ENCODE measurements at regions not wholly inside any gene's neighbourhood (a gene's known extent, or its start where the extent isn't known, plus 50 kb on each side); places are given as distances from the start of the nearest gene placed in this dataset.

GRCh38 chr5:53333160-53333559, 147.3 kb upstream of the FST start:
- Mint-ChIP-seq H3K27me3 (peaks cover 2% of the 10 kb centered on the region), H3K9me3 (peaks cover 7% of the 10 kb centered on the region), H3K4me3 (no peak overlapping the region), H3K4me1 (ENCODE audit: low read depth) (peaks cover 11% of the 10 kb centered on the region), H3K36me3 (ENCODE audit: low read depth) (no peaks in the 10 kb centered on the region), H3K27ac (no peak overlapping the region)
- intact Hi-C loops (cut with micrococcal nuclease): no loop called here

DNA sequence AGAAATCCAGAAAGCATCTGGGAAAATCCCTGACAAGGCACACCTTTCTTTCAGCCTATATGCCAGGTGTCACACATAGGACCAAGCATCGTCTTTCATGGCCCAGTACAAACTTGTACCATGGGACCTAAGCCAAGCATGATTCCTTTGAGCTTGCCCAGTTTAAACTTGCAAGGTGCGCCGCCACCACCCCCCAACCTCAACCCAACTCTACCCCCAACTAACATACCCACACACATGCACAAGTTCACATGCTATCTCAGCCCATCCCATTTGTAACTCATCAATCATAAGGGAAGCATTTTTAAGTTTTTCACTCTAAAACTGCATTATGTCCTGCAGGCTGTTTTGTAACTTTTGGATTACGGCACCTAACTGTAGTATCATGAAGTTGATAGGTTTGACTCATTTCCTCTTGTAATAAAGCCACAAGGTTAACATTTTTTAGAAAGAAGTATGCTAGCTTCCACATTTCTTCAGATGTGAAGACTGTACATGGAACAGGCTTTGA, 145.9 kb upstream of the FST start:
- H3K27ac Mint-ChIP-seq: no peak overlapping the region
- H3K27me3 Mint-ChIP-seq: no peaks in the 10 kb centered on the region
- intact Hi-C loops (cut with micrococcal nuclease): no loop called here
- peaks cover 7% of the 10 kb centered on the region for H3K9me3 Mint-ChIP-seq
- H3K4me1 Mint-ChIP-seq (ENCODE audit: low read depth): peaks cover 11% of the 10 kb centered on the region
- no peaks in the 10 kb centered on the region for H3K36me3 Mint-ChIP-seq (ENCODE audit: low read depth)
- no peak overlapping the region for H3K4me3 Mint-ChIP-seq

- H3K9me3 Mint-ChIP-seq: peaks cover 2% of the 10 kb centered on the region
- no peaks in the 10 kb centered on the region for H3K36me3 Mint-ChIP-seq (ENCODE audit: low read depth)
- intact Hi-C loops (cut with micrococcal nuclease): no loop called here
- H3K27me3 Mint-ChIP-seq: no peaks in the 10 kb centered on the region
- no peak overlapping the region for H3K4me3 Mint-ChIP-seq
- H3K4me1 Mint-ChIP-seq (ENCODE audit: low read depth): peaks cover 11% of the 10 kb centered on the region
- no peak overlapping the region for H3K27ac Mint-ChIP-seq
Observed at GRCh38 chr5:53335115-53335514, 145.3 kb upstream of the FST start.

DNA sequence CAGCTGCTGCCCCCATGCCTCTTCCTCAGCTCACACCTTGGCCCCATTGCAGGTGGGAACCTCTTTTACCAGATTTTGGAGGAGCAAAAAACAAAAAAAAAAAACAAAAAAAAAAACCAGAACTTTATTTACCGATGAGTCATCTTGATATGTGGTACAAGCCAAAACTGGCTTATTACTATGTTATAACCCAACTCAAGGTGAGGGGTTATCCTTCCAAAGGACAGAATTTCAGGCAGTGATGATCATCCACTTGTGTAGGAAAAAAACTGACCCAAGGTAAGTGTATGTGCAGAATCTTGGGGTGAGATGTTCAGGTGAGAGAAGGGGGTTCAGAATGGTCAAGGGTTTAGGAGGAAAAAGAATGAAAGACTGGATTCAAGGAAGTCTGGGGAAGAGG, 142.6 kb upstream of the FST start:
- H3K27ac Mint-ChIP-seq: no peak overlapping the region
- peaks cover 11% of the 10 kb centered on the region for H3K4me1 Mint-ChIP-seq (ENCODE audit: low read depth)
- H3K9me3 Mint-ChIP-seq: peaks cover 12% of the 10 kb centered on the region
- no peak overlapping the region for H3K4me3 Mint-ChIP-seq
- intact Hi-C loops (cut with micrococcal nuclease): no loop called here
- H3K27me3 Mint-ChIP-seq: no peaks in the 10 kb centered on the region
- no peaks in the 10 kb centered on the region for H3K36me3 Mint-ChIP-seq (ENCODE audit: low read depth)

DNA sequence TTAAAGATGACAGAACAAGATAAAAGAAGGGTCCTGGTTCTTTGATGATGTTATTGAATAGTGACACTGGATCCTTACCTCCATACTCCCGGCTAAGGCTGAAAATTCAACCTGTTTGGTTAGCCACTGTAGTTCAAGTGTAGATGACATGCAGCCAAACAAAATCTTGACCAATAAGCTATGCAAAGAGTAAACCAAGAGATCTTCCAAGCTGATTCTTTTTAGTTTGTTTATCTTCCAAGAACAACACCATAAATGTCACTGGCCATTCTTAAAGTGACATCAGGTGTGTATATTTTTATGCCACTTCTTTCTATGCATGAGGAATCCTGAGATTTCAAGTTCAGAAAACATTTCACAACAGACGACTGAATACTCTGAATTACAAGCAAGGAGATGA, 141.5 kb upstream of the FST start:
- H3K4me3 Mint-ChIP-seq: no peak overlapping the region
- no peaks in the 10 kb centered on the region for H3K36me3 Mint-ChIP-seq (ENCODE audit: low read depth)
- intact Hi-C loops (cut with micrococcal nuclease): no loop called here
- peaks cover 24% of the 10 kb centered on the region for H3K9me3 Mint-ChIP-seq
- H3K27ac Mint-ChIP-seq: no peak overlapping the region
- no peaks in the 10 kb centered on the region for H3K27me3 Mint-ChIP-seq
- H3K4me1 Mint-ChIP-seq (ENCODE audit: low read depth): peaks cover 11% of the 10 kb centered on the region

- no peaks in the 10 kb centered on the region for H3K36me3 Mint-ChIP-seq (ENCODE audit: low read depth)
- H3K27ac Mint-ChIP-seq: no peak overlapping the region
- H3K4me3 Mint-ChIP-seq: no peak overlapping the region
- peaks cover 2% of the 10 kb centered on the region for H3K4me1 Mint-ChIP-seq (ENCODE audit: low read depth)
- peaks cover 24% of the 10 kb centered on the region for H3K9me3 Mint-ChIP-seq
- intact Hi-C loops (cut with micrococcal nuclease): no loop called here
- H3K27me3 Mint-ChIP-seq: no peaks in the 10 kb centered on the region
Observed at GRCh38 chr5:53339962-53340540, 140.4 kb upstream of the FST start.

- H3K27ac Mint-ChIP-seq: no peak overlapping the region
- intact Hi-C loops (cut with micrococcal nuclease): no loop called here
- no peaks in the 10 kb centered on the region for H3K27me3 Mint-ChIP-seq
- no peaks in the 10 kb centered on the region for H3K36me3 Mint-ChIP-seq (ENCODE audit: low read depth)
- H3K4me1 Mint-ChIP-seq (ENCODE audit: low read depth): no peaks in the 10 kb centered on the region
- no peak overlapping the region for H3K4me3 Mint-ChIP-seq
- peaks cover 24% of the 10 kb centered on the region for H3K9me3 Mint-ChIP-seq
Observed at GRCh38 chr5:53340956-53341750, 139.3 kb upstream of the FST start.

- H3K36me3 Mint-ChIP-seq (ENCODE audit: low read depth): no peaks in the 10 kb centered on the region
- H3K4me3 Mint-ChIP-seq: no peak overlapping the region
- peaks cover 24% of the 10 kb centered on the region for H3K9me3 Mint-ChIP-seq
- intact Hi-C loops (cut with micrococcal nuclease): no loop called here
- H3K27ac Mint-ChIP-seq: no peak overlapping the region
- H3K4me1 Mint-ChIP-seq (ENCODE audit: low read depth): no peaks in the 10 kb centered on the region
- H3K27me3 Mint-ChIP-seq: no peaks in the 10 kb centered on the region
Observed at GRCh38 chr5:53342236-53342635, 138.2 kb upstream of the FST start.

- H3K9me3 Mint-ChIP-seq: peaks cover 24% of the 10 kb centered on the region
- intact Hi-C loops (cut with micrococcal nuclease): no loop called here
- no peak overlapping the region for H3K4me3 Mint-ChIP-seq
- no peaks in the 10 kb centered on the region for H3K36me3 Mint-ChIP-seq (ENCODE audit: low read depth)
- no peak overlapping the region for H3K27ac Mint-ChIP-seq
- H3K4me1 Mint-ChIP-seq (ENCODE audit: low read depth): no peaks in the 10 kb centered on the region
- no peaks in the 10 kb centered on the region for H3K27me3 Mint-ChIP-seq
Observed at GRCh38 chr5:53343187-53343586, 137.2 kb upstream of the FST start.

DNA sequence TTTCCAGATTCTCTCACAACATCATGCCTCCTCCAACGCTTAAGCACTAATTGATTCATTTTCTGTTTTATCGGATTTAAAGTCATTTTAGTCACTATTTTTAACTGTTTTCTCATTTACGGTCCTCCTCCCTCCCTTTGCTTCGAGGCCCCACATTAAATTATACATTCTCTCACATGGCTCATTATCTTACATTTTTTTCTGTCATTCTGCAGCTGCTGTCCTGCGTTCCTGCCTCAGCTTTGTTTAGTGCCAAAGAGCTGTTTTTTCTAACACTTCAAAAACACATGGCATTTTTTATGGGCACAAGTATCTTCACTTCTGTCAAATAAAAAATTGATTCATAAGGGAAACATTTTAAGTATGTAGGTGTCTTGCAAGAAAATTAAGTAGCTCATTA, 130.1 kb upstream of the FST start:
- Mint-ChIP-seq H3K4me1 (ENCODE audit: low read depth) (no peaks in the 10 kb centered on the region), H3K9me3 (peaks cover 8% of the 10 kb centered on the region), H3K4me3 (no peak overlapping the region), H3K27me3 (no peaks in the 10 kb centered on the region), H3K36me3 (ENCODE audit: low read depth) (no peaks in the 10 kb centered on the region), H3K27ac (no peak overlapping the region)
- intact Hi-C loops (cut with micrococcal nuclease): no loop called here

DNA sequence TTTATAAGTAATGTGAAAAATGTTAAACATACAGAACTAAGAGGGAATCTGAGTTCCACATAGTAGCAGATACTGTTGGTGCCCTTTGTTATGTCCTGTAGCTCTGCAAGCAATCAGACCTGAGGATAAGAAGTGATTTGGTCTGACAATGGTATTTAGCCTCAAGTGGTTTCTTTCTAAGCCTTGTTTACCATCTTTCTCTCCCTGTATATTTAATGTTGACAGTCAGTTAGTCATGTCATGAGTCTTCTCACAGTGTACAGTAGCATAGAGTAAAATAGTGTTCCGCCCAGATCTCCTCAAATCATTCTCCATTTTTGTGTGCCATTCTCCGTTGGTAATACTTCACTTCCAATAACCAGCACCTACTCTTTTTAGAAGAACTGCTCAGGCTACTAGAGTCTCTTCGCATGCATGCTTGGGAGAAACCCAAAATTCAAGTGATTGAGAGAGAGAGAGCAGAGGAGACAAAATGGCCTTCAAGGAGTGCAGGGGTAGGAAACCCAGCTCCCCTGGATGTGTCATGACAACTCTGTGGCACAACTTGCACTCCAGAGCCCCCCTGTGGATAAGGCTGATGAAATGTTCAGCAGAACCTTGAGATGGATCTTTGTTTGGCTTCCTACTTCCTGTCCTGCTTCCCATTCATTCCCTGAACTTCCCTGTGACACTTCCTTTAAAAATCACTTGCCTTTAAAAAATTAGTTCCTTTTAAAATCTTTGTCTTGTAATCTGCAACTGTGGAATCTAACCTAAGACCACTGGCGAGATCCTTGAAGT, 129.2 kb upstream of the FST start:
- Mint-ChIP-seq H3K4me1 (ENCODE audit: low read depth) (no peaks in the 10 kb centered on the region), H3K9me3 (peaks cover 8% of the 10 kb centered on the region), H3K27ac (no peak overlapping the region), H3K27me3 (no peaks in the 10 kb centered on the region), H3K36me3 (ENCODE audit: low read depth) (no peaks in the 10 kb centered on the region), H3K4me3 (no peak overlapping the region)
- intact Hi-C loops (cut with micrococcal nuclease): no loop called here

GRCh38 chr5:53355316-53355715, 125.1 kb upstream of the FST start:
- H3K27me3 Mint-ChIP-seq: no peaks in the 10 kb centered on the region
- intact Hi-C loops (cut with micrococcal nuclease): no loop called here
- peaks cover 18% of the 10 kb centered on the region for H3K9me3 Mint-ChIP-seq
- H3K36me3 Mint-ChIP-seq (ENCODE audit: low read depth): no peaks in the 10 kb centered on the region
- no peak overlapping the region for H3K27ac Mint-ChIP-seq
- H3K4me3 Mint-ChIP-seq: no peak overlapping the region
- no peaks in the 10 kb centered on the region for H3K4me1 Mint-ChIP-seq (ENCODE audit: low read depth)

DNA sequence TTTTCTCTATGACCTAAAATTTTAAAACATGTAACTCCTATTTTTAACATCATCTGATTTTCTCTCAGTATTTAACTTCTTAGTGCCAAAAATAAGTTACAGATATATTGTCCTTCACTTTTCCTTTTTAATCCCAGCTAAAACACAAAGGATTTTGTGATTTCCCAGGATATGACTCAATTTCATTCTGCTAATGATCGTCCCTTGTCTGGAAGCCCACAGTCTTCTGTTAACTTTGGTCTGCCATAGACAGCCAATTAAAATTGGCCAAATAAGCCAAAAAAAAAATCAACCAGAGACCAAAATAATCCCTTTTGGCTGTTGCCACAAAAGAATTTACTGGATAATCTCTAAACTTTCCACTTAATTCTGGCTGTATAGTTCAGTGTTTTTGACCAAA, 124.5 kb upstream of the FST start:
- H3K27me3 Mint-ChIP-seq: no peaks in the 10 kb centered on the region
- intact Hi-C loops (cut with micrococcal nuclease): no loop called here
- no peak overlapping the region for H3K4me3 Mint-ChIP-seq
- peaks cover 18% of the 10 kb centered on the region for H3K9me3 Mint-ChIP-seq
- H3K4me1 Mint-ChIP-seq (ENCODE audit: low read depth): no peaks in the 10 kb centered on the region
- no peak overlapping the region for H3K27ac Mint-ChIP-seq
- H3K36me3 Mint-ChIP-seq (ENCODE audit: low read depth): no peaks in the 10 kb centered on the region

DNA sequence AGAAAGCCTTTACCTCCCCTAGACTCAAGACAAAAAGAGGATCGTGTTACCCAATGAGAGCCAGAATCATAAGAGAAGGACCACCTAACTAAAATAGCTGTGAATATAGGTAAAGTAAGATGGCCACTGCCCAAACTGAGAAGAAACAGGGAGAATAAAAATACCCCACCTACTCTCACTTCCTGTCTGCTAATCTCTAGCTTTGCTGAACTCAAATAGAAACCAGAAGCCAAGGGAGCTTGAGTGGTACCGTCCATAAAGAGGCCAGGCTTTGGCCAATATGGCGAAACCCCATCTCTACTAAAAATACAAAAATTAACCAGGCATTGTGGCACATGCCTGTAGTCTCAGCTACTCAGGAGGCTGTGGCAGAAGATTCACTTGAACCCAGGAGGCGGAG, 123.0 kb upstream of the FST start:
- Mint-ChIP-seq H3K4me1 (ENCODE audit: low read depth) (no peaks in the 10 kb centered on the region), H3K9me3 (peaks cover 14% of the 10 kb centered on the region)
- intact Hi-C loops (cut with micrococcal nuclease): no loop called here

More for the DNA sequence above, 123.0 kb upstream of the FST start:
- no peaks in the 10 kb centered on the region for H3K36me3 Mint-ChIP-seq (ENCODE audit: low read depth)
- no peak overlapping the region for H3K27ac Mint-ChIP-seq
- no peaks in the 10 kb centered on the region for H3K27me3 Mint-ChIP-seq
- no peak overlapping the region for H3K4me3 Mint-ChIP-seq

All from dendritic cell treated with granulocyte-macrophage colony-stimulating factor and Interleukin-4, amounts not matched to agents 40 ng/mL and 50 ng/mL, for 4 days (primary cell).